Breast epithelium (tissue), 4 donors: ENCODE measurements at regions not wholly inside any gene's neighbourhood (a gene's known extent, or its start where the extent isn't known, plus 50 kb on each side); places are given as distances from the start of the nearest gene placed in this dataset.

Source experiments
- DNase-seq, 2 donors: peaks; one replicate each; pipeline ENCODE4 v3.0.0-alpha.2; 2019; ENCODE audit warnings: low spot score in 2 of 2
- H3K27ac ChIP-seq, 2 donors: fragments of 200-600 bp; sonication (generic) in 1 of 2; one replicate each; pipeline ENCODE4 v1.5.1; 2016 to 2019; ENCODE audit warnings: mild to moderate bottlenecking in 1 of 2
- H3K27me3 ChIP-seq, 2 donors: fragments of 200-600 bp; sonication (generic) in 1 of 2; one replicate each; pipeline versions ENCODE4 v1.5.1 to v1.6.0; 2017 to 2019; ENCODE audit warnings: control low read depth in 1 of 2, mild to moderate bottlenecking in 1 of 2
- H3K36me3 ChIP-seq: fragments of 200-600 bp; one replicate; pipeline ENCODE4 v1.5.1; 2019
- H3K4me1 ChIP-seq, 2 donors: fragments of 200-600 bp; sonication (generic); one replicate each; pipeline ENCODE4 v1.5.1; 2016 to 2019; ENCODE audit warnings: control low read depth in 1 of 2
- H3K4me3 ChIP-seq, 3 donors: fragments of 200-600 bp; sonication (generic); 1 replicate in 2 of 3; 2 replicates in 1 of 3; pipeline ENCODE4 v1.5.1; 2016 to 2019; ENCODE audit warnings: mild to moderate bottlenecking in 3 of 3, moderate library complexity in 2 of 3
- H3K9me3 ChIP-seq, 2 donors: fragments of 200-600 bp; sonication (generic) in 1 of 2; one replicate each; pipeline ENCODE4 v1.5.1; 2016 to 2019; ENCODE audit warnings: control low read depth in 1 of 2
- CTCF ChIP-seq, 3 donors: fragments of 450-650 bp; IDR thresholded peaks; one replicate each; pipeline ENCODE4 v1.5.1; 2016 to 2017; ENCODE audit warnings: antibody characterized with exemption in 3 of 3, mild to moderate bottlenecking in 3 of 3, moderate library complexity in 3 of 3
- POLR2A ChIP-seq: fragments of 450-650 bp; IDR thresholded peaks from one replicate; pipeline ENCODE4 v1.6.1; 2016; ENCODE audit warnings: antibody characterized with exemption, mild to moderate bottlenecking, moderate library complexity
- POLR2AphosphoS5 ChIP-seq, 3 donors: sonication (generic); formaldehyde crosslinking; IDR thresholded peaks; one replicate each; pipeline ENCODE4 v1.6.1; 2017; ENCODE audit warnings: antibody characterized with exemption in 3 of 3
- intact Hi-C: fragments of 100-400 bp; cut with DNase I; formaldehyde crosslinking; loops from one replicate; pipeline ENCODE4 v1.15.1; 2023; ENCODE audit warnings: low total_unique reads

DNA sequence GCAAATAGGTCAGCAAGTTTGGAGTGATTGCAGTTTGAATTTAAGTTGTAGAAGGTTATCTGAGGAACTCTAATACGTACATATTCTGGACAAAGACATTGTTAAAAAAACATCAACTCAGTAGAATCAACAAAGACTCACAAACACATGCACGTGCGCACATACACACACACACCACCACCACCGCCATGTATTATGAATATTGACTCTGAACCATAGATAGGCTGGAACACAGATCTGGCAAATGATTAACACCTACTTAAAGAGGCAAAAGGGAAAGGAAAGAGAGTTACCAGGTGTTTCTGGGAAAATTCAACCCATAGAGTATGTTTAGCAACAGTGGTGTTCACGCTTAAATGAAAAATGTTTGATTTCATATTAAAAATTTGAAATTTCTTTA lies 334.2 kb upstream of the ALCAM start:
- TF ChIP-seq POLR2A: no peak
- no peak for TF ChIP-seq POLR2AphosphoS5 (IDR thresholded peaks at IDR 0.05)
- no peak for TF ChIP-seq CTCF (IDR thresholded peaks at IDR 0.05)
- no peaks in the 10 kb centered on the region for H3K4me1 ChIP-seq
- DNase-seq: no peak
- intact Hi-C loops: no loop called here
- H3K27me3 ChIP-seq: no peaks in the 10 kb centered on the region
- no peaks in the 10 kb centered on the region for H3K36me3 ChIP-seq
- H3K27ac ChIP-seq: no peak overlapping the region
- no peaks in the 10 kb centered on the region for H3K9me3 ChIP-seq
- no peak overlapping the region for H3K4me3 ChIP-seq

DNA sequence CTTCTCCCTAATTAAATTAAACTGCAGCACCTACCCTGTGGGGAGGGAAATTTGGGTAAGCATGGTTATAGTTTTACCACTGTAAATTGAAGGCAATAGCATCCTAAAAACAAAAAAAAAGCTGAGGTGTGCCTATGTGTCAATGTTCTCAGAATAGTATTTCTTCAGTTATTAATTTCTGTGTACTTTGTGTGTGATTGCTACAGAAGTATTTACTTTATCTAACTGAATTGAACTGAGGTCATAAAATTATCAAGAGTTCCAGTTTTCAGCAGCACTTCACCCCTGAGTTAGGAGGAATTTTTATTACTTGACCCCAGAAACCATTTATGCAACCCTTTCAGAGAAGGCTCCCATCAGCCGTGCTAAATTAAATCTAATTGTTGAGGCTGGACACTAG lies 333.6 kb upstream of the ALCAM start:
- Histone ChIP-seq H3K4me3 (no peak overlapping the region), H3K27me3 (no peaks in the 10 kb centered on the region), H3K36me3 (no peaks in the 10 kb centered on the region), H3K9me3 (no peaks in the 10 kb centered on the region), H3K4me1 (no peaks in the 10 kb centered on the region), H3K27ac (no peak overlapping the region)
- no peak for TF ChIP-seq POLR2AphosphoS5 (IDR thresholded peaks at IDR 0.05)
- no peak for TF ChIP-seq POLR2A
- TF ChIP-seq CTCF (IDR thresholded peaks at IDR 0.05): no peak
- intact Hi-C loops: no loop called here
- DNase-seq: no peak

GRCh38 chr3:105039004-105039403 lies 327.7 kb upstream of the ALCAM start:
- no peak overlapping the region for H3K4me3 ChIP-seq
- no peak overlapping the region for H3K27ac ChIP-seq
- no peaks in the 10 kb centered on the region for H3K4me1 ChIP-seq
- H3K9me3 ChIP-seq: no peaks in the 10 kb centered on the region
- intact Hi-C loops: no loop called here
- no peak for DNase-seq
- H3K27me3 ChIP-seq: no peaks in the 10 kb centered on the region
- no peaks in the 10 kb centered on the region for H3K36me3 ChIP-seq
- no peak for TF ChIP-seq CTCF (IDR thresholded peaks at IDR 0.05)
- no peak for TF ChIP-seq POLR2A
- TF ChIP-seq POLR2AphosphoS5 (IDR thresholded peaks at IDR 0.05): no peak

GRCh38 chr3:105040026-105040622 lies 326.6 kb upstream of the ALCAM start:
- Histone ChIP-seq H3K27me3 (no peaks in the 10 kb centered on the region), H3K4me1 (no peaks in the 10 kb centered on the region), H3K4me3 (no peak overlapping the region), H3K36me3 (no peaks in the 10 kb centered on the region), H3K27ac (no peak overlapping the region), H3K9me3 (no peaks in the 10 kb centered on the region)
- DNase-seq: no peak
- intact Hi-C loops: no loop called here
- TF ChIP-seq POLR2A (no peak), POLR2AphosphoS5 (IDR thresholded peaks at IDR 0.05) (no peak)

DNA sequence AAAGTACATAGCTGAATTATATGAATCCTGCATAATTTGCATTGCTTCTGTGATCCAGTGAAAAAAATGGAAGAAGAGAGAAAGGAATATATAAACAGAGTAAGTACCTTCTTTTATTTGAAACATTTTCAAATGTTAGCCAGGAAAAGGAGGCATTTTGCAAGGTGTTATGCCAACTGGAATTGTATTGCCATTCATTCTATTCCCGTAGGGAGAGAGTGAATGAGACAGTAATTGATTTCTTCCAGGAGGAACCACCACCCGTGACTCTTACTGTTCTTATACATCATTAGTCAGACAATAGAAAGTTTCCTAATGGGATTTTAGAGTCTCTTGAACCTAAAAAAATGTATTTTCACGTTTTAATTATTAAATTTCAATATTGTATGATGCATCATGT lies 324.1 kb upstream of the ALCAM start:
- Histone ChIP-seq H3K36me3 (no peaks in the 10 kb centered on the region), H3K27me3 (no peaks in the 10 kb centered on the region), H3K27ac (no peak overlapping the region), H3K4me1 (no peaks in the 10 kb centered on the region), H3K9me3 (no peaks in the 10 kb centered on the region), H3K4me3 (no peak overlapping the region)
- no peak for DNase-seq
- TF ChIP-seq POLR2A: no peak
- no peak for TF ChIP-seq CTCF (IDR thresholded peaks at IDR 0.05)
- TF ChIP-seq POLR2AphosphoS5 (IDR thresholded peaks at IDR 0.05): no peak
- intact Hi-C loops: no loop called here

GRCh38 chr3:105051111-105051510 lies 315.6 kb upstream of the ALCAM start:
- intact Hi-C loops: no loop called here
- no peak for DNase-seq
- no peaks in the 10 kb centered on the region for H3K9me3 ChIP-seq
- H3K4me3 ChIP-seq: no peak overlapping the region
- H3K4me1 ChIP-seq: no peaks in the 10 kb centered on the region
- no peaks in the 10 kb centered on the region for H3K27me3 ChIP-seq
- TF ChIP-seq POLR2AphosphoS5 (IDR thresholded peaks at IDR 0.05) (no peak), POLR2A (no peak), CTCF (IDR thresholded peaks at IDR 0.05) (no peak)
- no peak overlapping the region for H3K27ac ChIP-seq
- H3K36me3 ChIP-seq: no peaks in the 10 kb centered on the region
